H1 (cell line): ENCODE measurements at regions not wholly inside any gene's neighbourhood (a gene's known extent, or its start where the extent isn't known, plus 50 kb on each side); places are given as distances from the start of the nearest gene placed in this dataset.

Experiments
- CTCF ChIA-PET: fragments of 300-600 bp; sonication (Branson Sonifier 250); formaldehyde crosslinking; loops from one replicate; lab custom pipeline; 2021; ENCODE audit not compliant: partially characterized antibody; lab: Charles Lee
- POLR2A ChIA-PET: fragments of 300-600 bp; sonication (Branson Sonifier 250); formaldehyde crosslinking; loops from one replicate; lab custom pipeline; 2021; ENCODE audit warnings: inconsistent platforms; ENCODE audit not compliant: partially characterized antibody; lab: Charles Lee
- DNase-seq, 2 experiments: peaks; one replicate each; pipeline versions ENCODE4 v3.0.0 to v3.0.0-alpha.2; 2010 to 2022; ENCODE audit warnings: low spot score in 2 of 2, low read depth in 1 of 2, mixed read lengths in 1 of 2
- FAIRE-seq: peaks from 2 replicates; lab custom pipeline; 2011; peaks lifted over from hg19 to GRCh38; lab: Jason Lieb, UNC
- H2AFZ ChIP-seq: 2 replicates; pipeline ENCODE4 v1.8.1; 2012; ENCODE audit warnings: low read length, inconsistent platforms
- H2AK5ac ChIP-seq: 2 replicates; pipeline ENCODE4 v1.6.1; 2013; ENCODE audit warnings: low read depth, low read length
- H2BK120ac ChIP-seq: replicated peaks from 2 replicates; pipeline ENCODE3; 2013; ENCODE audit warnings: low read depth, low read length, inconsistent platforms
- H2BK12ac ChIP-seq: 2 replicates; pipeline ENCODE4 v1.6.1; 2013; ENCODE audit warnings: low read depth, low read length
- H2BK15ac ChIP-seq: 2 replicates; pipeline ENCODE4 v1.6.1; 2013; ENCODE audit warnings: low read length
- H2BK20ac ChIP-seq: 2 replicates; pipeline ENCODE4 v1.6.1; 2013; ENCODE audit warnings: low read length
- H2BK5ac ChIP-seq: 2 replicates; pipeline ENCODE4 v1.6.1; 2013; ENCODE audit warnings: low read depth, low read length
- H3K14ac ChIP-seq: 2 replicates; pipeline ENCODE4 v1.6.1; 2013; ENCODE audit warnings: inconsistent platforms; ENCODE audit not compliant: insufficient read length
- H3K18ac ChIP-seq: 2 replicates; pipeline ENCODE4 v1.6.1; 2013; ENCODE audit warnings: low read length; ENCODE audit errors: extremely low read depth
- H3K23ac ChIP-seq: 2 replicates; pipeline ENCODE4 v1.6.1; 2013; ENCODE audit warnings: inconsistent platforms; ENCODE audit not compliant: insufficient read length
- H3K23me2 ChIP-seq: 2 replicates; pipeline ENCODE4 v1.6.1; 2013; ENCODE audit warnings: low read depth, low read length
- H3K27ac ChIP-seq: 2 replicates; pipeline ENCODE4 v1.6.1; 2011; ENCODE audit warnings: low read depth, low read length, inconsistent platforms
- H3K27me3 ChIP-seq, 4 experiments: replicated peaks in 1 of 4; 1 replicate in 1 of 4; 2 replicates in 3 of 4; pipeline versions ENCODE4 v1.6.1 to v1.8.1; 2011 to 2013; ENCODE audit warnings: low read length in 3 of 4, mild to moderate bottlenecking in 3 of 4, inconsistent platforms in 2 of 4, mixed read lengths in 2 of 4, moderate library complexity in 1 of 4; ENCODE audit not compliant: control insufficient read depth in 3 of 4, insufficient read depth in 3 of 4; ENCODE audit errors: extremely low read depth in 1 of 4
- H3K36me3 ChIP-seq, 4 experiments: 2 replicates each; pipeline versions ENCODE4 v1.6.1 to v1.8.1; 2011 to 2013; ENCODE audit warnings: mild to moderate bottlenecking in 4 of 4, low read length in 3 of 4, moderate library complexity in 2 of 4, control low read depth in 1 of 4, inconsistent platforms in 1 of 4; ENCODE audit not compliant: insufficient read depth in 4 of 4, control insufficient read depth in 2 of 4
- H3K4ac ChIP-seq: replicated peaks from 2 replicates; pipeline ENCODE3; 2013; ENCODE audit warnings: low read length, low read depth, mixed read lengths, inconsistent platforms; ENCODE audit not compliant: insufficient read length
- H3K4me1 ChIP-seq, 4 experiments: replicated peaks in 1 of 4; 1 replicate in 1 of 4; 2 replicates in 3 of 4; pipeline versions ENCODE4 v1.6.1 to v1.8.1; 2011 to 2013; ENCODE audit warnings: low read length in 3 of 4, inconsistent platforms in 2 of 4, mixed read lengths in 1 of 4; ENCODE audit not compliant: insufficient read depth in 4 of 4, control insufficient read depth in 3 of 4
- H3K4me2 ChIP-seq, 2 experiments: 2 replicates each; pipeline versions ENCODE4 v1.6.1 to v1.8.1; 2011 to 2013; ENCODE audit warnings: low read depth in 2 of 2, low read length in 2 of 2, control low read depth in 1 of 2, inconsistent platforms in 1 of 2, mild to moderate bottlenecking in 1 of 2; ENCODE audit not compliant: insufficient read depth in 1 of 2
- H3K4me3 ChIP-seq, 4 experiments: fragments of 200-600, 300-600 bp in 1 of 4; sonication (generic), shearing (Covaris generic), sonication (Bioruptor Twin) in 1 of 4; 2 replicates each; pipeline versions ENCODE4 v1.5.1 to v1.8.1; 2011 to 2016; ENCODE audit warnings: low read length in 4 of 4, low read depth in 3 of 4, control low read depth in 2 of 4, inconsistent platforms in 2 of 4, mild to moderate bottlenecking in 2 of 4, mixed read lengths in 1 of 4, moderate library complexity in 1 of 4; ENCODE audit not compliant: insufficient read depth in 2 of 4; ENCODE audit errors: extremely low read depth in 1 of 4
- H3K56ac ChIP-seq: replicated peaks from 2 replicates; pipeline ENCODE3; 2013; ENCODE audit warnings: low read depth, mild to moderate bottlenecking, mixed read lengths, low read length, inconsistent platforms; ENCODE audit not compliant: insufficient read length
- H3K79me1 ChIP-seq: 2 replicates; pipeline ENCODE4 v1.6.1; 2013; ENCODE audit warnings: low read depth, low read length, control low read depth
- H3K79me2 ChIP-seq, 2 experiments: 2 replicates each; pipeline versions ENCODE4 v1.6.1 to v1.8.1; 2012 to 2013; ENCODE audit warnings: low read length in 2 of 2, mild to moderate bottlenecking in 2 of 2, inconsistent platforms in 1 of 2; ENCODE audit not compliant: insufficient read depth in 2 of 2, control insufficient read depth in 1 of 2
- H3K9ac ChIP-seq, 4 experiments: replicated peaks in 1 of 4; 1 replicate in 1 of 4; 2 replicates in 3 of 4; pipeline versions ENCODE4 v1.6.1 to v1.8.1; 2011 to 2013; ENCODE audit warnings: low read depth in 3 of 4, low read length in 3 of 4, control low read depth in 2 of 4, mild to moderate bottlenecking in 2 of 4, moderate library complexity in 2 of 4, inconsistent platforms in 1 of 4; ENCODE audit errors: extremely low read depth in 1 of 4
- H3K9me3 ChIP-seq, 2 experiments: 2 replicates each; pipeline versions ENCODE4 v1.6.1 to v1.8.1; 2012 to 2013; ENCODE audit warnings: mild to moderate bottlenecking in 2 of 2, moderate library complexity in 2 of 2, control low read depth in 1 of 2, inconsistent platforms in 1 of 2, low read depth in 1 of 2, low read length in 1 of 2, mixed read lengths in 1 of 2; ENCODE audit not compliant: insufficient read depth in 2 of 2
- H4K20me1 ChIP-seq, 2 experiments: replicated peaks in 1 of 2; 2 replicates each; pipeline versions ENCODE3 to v1.8.1; 2011 to 2013; ENCODE audit warnings: inconsistent platforms in 2 of 2, low read length in 2 of 2, mild to moderate bottlenecking in 1 of 2; ENCODE audit not compliant: insufficient read depth in 2 of 2, control insufficient read depth in 1 of 2
- H4K5ac ChIP-seq: 2 replicates; pipeline ENCODE4 v1.6.1; 2013; ENCODE audit warnings: low read length, low read depth, mixed read lengths, inconsistent platforms; ENCODE audit not compliant: insufficient read length
- H4K8ac ChIP-seq: 2 replicates; pipeline ENCODE4 v1.8.0; 2013; ENCODE audit warnings: mild to moderate bottlenecking, moderate library complexity, low read length, inconsistent platforms; ENCODE audit not compliant: insufficient read depth; ENCODE audit errors: extremely low read depth
- H4K91ac ChIP-seq: replicated peaks from 2 replicates; pipeline ENCODE3; 2013; ENCODE audit warnings: low read length, mixed read lengths, inconsistent platforms; ENCODE audit not compliant: insufficient read length
- ASH2L ChIP-seq: fragments of 200-600, 300-600 bp; sonication (generic); IDR thresholded peaks from one replicate; pipeline ENCODE4 v1.7.1; 2017; ENCODE audit warnings: low read length
- ATF2 ChIP-seq: IDR thresholded peaks from 2 replicates; pipeline ENCODE4 v1.6.1; 2012; ENCODE audit warnings: low read length, inconsistent platforms
- BRCA1 ChIP-seq: IDR thresholded peaks from 2 replicates; pipeline ENCODE4 v1.6.1; 2012; ENCODE audit warnings: low read depth, low read length, improper control_type of control experiment
- JUN ChIP-seq: IDR thresholded peaks from 2 replicates; pipeline ENCODE4 v1.6.1; 2011; ENCODE audit warnings: low read depth, mild to moderate bottlenecking, improper control_type of control experiment, low read length
- JUND ChIP-seq: IDR thresholded peaks from 2 replicates; pipeline ENCODE4 v1.6.1; 2011; ENCODE audit warnings: mild to moderate bottlenecking, improper control_type of control experiment, low read length
- TAF1 ChIP-seq: IDR thresholded peaks from 2 replicates; pipeline ENCODE4 v1.6.1; 2011; ENCODE audit warnings: mild to moderate bottlenecking, low read depth, low read length
- TBP ChIP-seq: IDR thresholded peaks from 2 replicates; pipeline ENCODE4 v1.6.1; 2011; ENCODE audit warnings: low read depth, low read length, improper control_type of control experiment
- TEAD4 ChIP-seq: IDR thresholded peaks from 2 replicates; pipeline ENCODE4 v1.6.1; 2012; ENCODE audit warnings: low read depth, low read length, inconsistent platforms, mixed read lengths
- WGBS, 2 experiments: shearing (Covaris generic) in 1 of 2; methylation state at CpG; one replicate each; pipeline versions ENCODE4 v1.1.6 to v1.1.7; 2013 to 2015; ENCODE audit warnings: low lambda C conversion rate in 2 of 2, mixed read lengths in 2 of 2, inconsistent platforms in 1 of 2, low coverage in 1 of 2, missing lambda C conversion rate in 1 of 2; ENCODE audit not compliant: insufficient replicate concordance in 2 of 2, insufficient coverage in 1 of 2, insufficient read length in 1 of 2; ENCODE audit errors: extremely low coverage in 1 of 2, missing lambda C conversion rate in 1 of 2; 5-methylcytosine and 5-hydroxymethylcytosine counted together

- ChIA-PET CTCF (no interaction called here), POLR2A (no interaction called here)
These were observed 448.7 kb downstream of the EPHA4 start for GRCh38 chr2:221123396-221123795.

More at GRCh38 chr2:221123396-221123795, 448.7 kb downstream of the EPHA4 start:
- no peak overlapping the region for H2BK20ac ChIP-seq
- TF ChIP-seq ASH2L (no peak), ATF2 (no peak), TAF1 (no peak), BRCA1 (no peak), TEAD4 (no peak), TBP (no peak), JUN (no peak), JUND (no peak)
- peaks cover 0 to 3% (median 2%) of the 10 kb centered on the region in 4 experiments; a peak in 1 of 7 replicates for H3K4me1 ChIP-seq
- no peaks in the 10 kb centered on the region for H3K79me2 ChIP-seq
- H3K14ac ChIP-seq = no peak overlapping the region
- H3K36me3 ChIP-seq = no peaks in the 10 kb centered on the region; a peak in 1 of 8 replicates
- no peak overlapping the region for H4K8ac ChIP-seq
- H3K9ac ChIP-seq = no peak overlapping the region
- WGBS, 2 experiments = 91% methylated on average over 3 of the region's 3 CpGs; no CpG with 5 or more reads in 1 of the 2 experiments
- no peaks in the 10 kb centered on the region for H3K79me1 ChIP-seq
- H4K91ac ChIP-seq = no peak overlapping the region
- no peak for DNase-seq
- no peaks in the 10 kb centered on the region for H3K27me3 ChIP-seq
- no peak overlapping the region for H2BK5ac ChIP-seq
- no peak overlapping the region for H3K23ac ChIP-seq
- H2AK5ac ChIP-seq = no peak overlapping the region
- H3K9me3 ChIP-seq = peaks cover 0 to 7% of the 10 kb centered on the region in 2 experiments; a peak in 1 of 4 replicates
- no peak overlapping the region for H3K4ac ChIP-seq
- H2BK120ac ChIP-seq = no peak overlapping the region
- no peaks in the 10 kb centered on the region for H4K20me1 ChIP-seq
- no peak overlapping the region for H3K4me3 ChIP-seq
- no peak overlapping the region for H3K27ac ChIP-seq
- H3K23me2 ChIP-seq = no peaks in the 10 kb centered on the region
- H3K18ac ChIP-seq = no peak overlapping the region
- no peak overlapping the region for H4K5ac ChIP-seq
- no peak overlapping the region for H3K4me2 ChIP-seq
- no peak overlapping the region for H2BK15ac ChIP-seq
- H3K56ac ChIP-seq = no peak overlapping the region
- H2BK12ac ChIP-seq = no peak overlapping the region
- H2AFZ ChIP-seq = no peak overlapping the region
- FAIRE-seq = no peak
